Activated CD4-positive, alpha-beta T cell treated with anti-CD3 and anti-CD28 coated beads, Interleukin-2, amount 50 U/mL, for 48 hours (primary cell): ENCODE measurements at regions not wholly inside any gene's neighbourhood (a gene's known extent, or its start where the extent isn't known, plus 50 kb on each side); places are given as distances from the start of the nearest gene placed in this dataset.

Experiments used
- DNase-seq, 2 experiments: peaks; one replicate each; pipeline ENCODE4 v3.0.0-alpha.2; 2020

GRCh38 chr10:117638664-117639200 lies 96.2 kb downstream of the EMX2 start:
- DNase-seq, result no peak

GRCh38 chr10:117640406-117640805 lies 97.9 kb downstream of the EMX2 start:
- no peak for DNase-seq

- no peak for DNase-seq
Measured at GRCh38 chr10:117646718-117647117, 104.2 kb downstream of the EMX2 start.

GRCh38 chr10:117647306-117647705 lies 104.8 kb downstream of the EMX2 start:
- no peak for DNase-seq

- DNase-seq, result no peak
Measured at GRCh38 chr10:117651121-117651520, 108.6 kb downstream of the EMX2 start.

GRCh38 chr10:117652228-117653169 lies 110.0 kb downstream of the EMX2 start:
- DNase-seq, result no peak

- peak; percentile 15 to 37 for DNase-seq
Measured at GRCh38 chr10:117653170-117653515, 110.6 kb downstream of the EMX2 start.

- no peak for DNase-seq
Measured at GRCh38 chr10:117654105-117654504, 111.6 kb downstream of the EMX2 start.

- DNase-seq, result no peak
Measured at GRCh38 chr10:117656385-117657367, 114.1 kb downstream of the EMX2 start.

- DNase-seq, result no peak
Measured at GRCh38 chr10:117661316-117661715, 118.8 kb downstream of the EMX2 start.

- DNase-seq, result no peak
Measured at GRCh38 chr10:117662126-117662525, 119.6 kb downstream of the EMX2 start.

GRCh38 chr10:117662751-117663540 lies 120.4 kb downstream of the EMX2 start:
- no peak for DNase-seq

- DNase-seq, result no peak
Measured at GRCh38 chr10:117663750-117664149, 121.2 kb downstream of the EMX2 start.

- no peak for DNase-seq
Measured at GRCh38 chr10:117664288-117664687, 121.7 kb downstream of the EMX2 start.

GRCh38 chr10:117666166-117666565 lies 123.6 kb downstream of the EMX2 start:
- DNase-seq, result no peak

GRCh38 chr10:117666965-117667364 lies 124.4 kb downstream of the EMX2 start:
- DNase-seq, result no peak

GRCh38 chr10:117667831-117668230 lies 125.3 kb downstream of the EMX2 start:
- no peak for DNase-seq

GRCh38 chr10:117668327-117669008 lies 125.9 kb downstream of the EMX2 start:
- DNase-seq, result no peak

GRCh38 chr10:117669122-117669521 lies 126.6 kb downstream of the EMX2 start:
- no peak for DNase-seq

- no peak for DNase-seq
Measured at GRCh38 chr10:117670116-117670904, 127.8 kb downstream of the EMX2 start.
